T-helper 22 cell (primary cell): ENCODE measurements at regions not wholly inside any gene's neighbourhood (a gene's known extent, or its start where the extent isn't known, plus 50 kb on each side); places are given as distances from the start of the nearest gene placed in this dataset.

Experiments used
- DNase-seq: peaks from one replicate; pipeline ENCODE4 v3.0.0-alpha.2; 2020; ENCODE audit warnings: low read depth

DNA sequence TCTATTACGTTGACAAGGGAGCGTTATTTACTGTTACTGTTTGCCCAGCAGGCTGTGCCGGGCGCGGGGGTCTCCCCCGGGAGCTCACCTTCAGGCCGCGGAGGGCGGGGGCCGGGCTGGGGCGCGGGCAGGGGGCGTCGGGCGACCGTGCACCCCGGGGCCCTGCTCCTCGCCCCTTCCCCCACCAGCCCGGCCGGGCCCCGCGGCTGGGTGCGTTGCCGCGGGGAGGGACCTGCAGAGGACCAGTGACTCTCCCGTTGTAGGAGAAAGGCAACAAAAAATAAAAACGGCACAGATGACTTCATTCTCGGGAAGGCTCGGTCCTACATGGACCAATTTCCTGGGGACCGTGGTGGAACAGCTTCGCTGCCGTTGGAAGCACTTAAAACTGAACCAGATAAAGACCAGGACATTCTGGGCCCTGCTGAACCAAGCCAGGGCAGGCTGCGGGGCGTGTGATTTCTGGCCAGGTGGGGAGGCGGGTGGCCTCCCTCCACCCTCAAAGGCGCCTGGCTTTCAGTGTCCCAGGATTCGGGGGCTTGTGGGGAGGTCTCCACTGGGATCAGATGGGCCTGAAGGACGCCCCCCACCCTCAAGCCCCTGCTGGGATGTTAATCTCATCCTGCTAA is 57.4 kb downstream of the IGLL1 start:
- no peak for DNase-seq

- peak; percentile 24 for DNase-seq
Measured at GRCh38 chr22:23521441-23522113, 58.5 kb downstream of the IGLL1 start.

DNA sequence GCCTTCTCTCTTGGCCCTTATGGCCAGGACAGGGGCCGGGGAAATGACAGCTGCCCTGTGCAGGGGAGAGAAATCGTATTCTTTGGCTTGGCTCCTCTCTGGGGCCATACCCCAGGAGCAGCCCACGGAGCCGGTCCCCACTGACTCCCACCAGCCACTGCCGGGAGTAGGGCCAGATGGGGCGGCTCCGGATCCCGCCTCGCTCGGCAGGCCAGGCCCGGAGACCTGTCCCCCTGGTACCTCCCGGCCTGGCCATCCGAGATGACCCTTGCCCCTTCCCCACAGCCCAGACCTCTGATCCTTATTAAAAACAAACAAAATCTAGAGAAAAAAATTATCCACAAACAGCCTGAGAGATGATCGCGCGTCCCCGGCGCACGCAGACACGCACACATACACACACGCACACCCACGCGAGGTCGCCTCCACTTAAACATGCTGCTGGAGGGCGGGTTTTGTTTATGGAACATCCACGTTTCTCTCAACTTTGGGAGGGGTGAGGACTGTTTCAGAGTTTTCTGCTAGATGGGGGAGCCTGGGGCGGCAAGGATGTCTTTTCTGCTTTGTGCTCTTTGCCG is 59.1 kb downstream of the IGLL1 start:
- DNase-seq: no peak

GRCh38 chr22:23519442-23520157 is 60.5 kb downstream of the IGLL1 start:
- no peak for DNase-seq

DNA sequence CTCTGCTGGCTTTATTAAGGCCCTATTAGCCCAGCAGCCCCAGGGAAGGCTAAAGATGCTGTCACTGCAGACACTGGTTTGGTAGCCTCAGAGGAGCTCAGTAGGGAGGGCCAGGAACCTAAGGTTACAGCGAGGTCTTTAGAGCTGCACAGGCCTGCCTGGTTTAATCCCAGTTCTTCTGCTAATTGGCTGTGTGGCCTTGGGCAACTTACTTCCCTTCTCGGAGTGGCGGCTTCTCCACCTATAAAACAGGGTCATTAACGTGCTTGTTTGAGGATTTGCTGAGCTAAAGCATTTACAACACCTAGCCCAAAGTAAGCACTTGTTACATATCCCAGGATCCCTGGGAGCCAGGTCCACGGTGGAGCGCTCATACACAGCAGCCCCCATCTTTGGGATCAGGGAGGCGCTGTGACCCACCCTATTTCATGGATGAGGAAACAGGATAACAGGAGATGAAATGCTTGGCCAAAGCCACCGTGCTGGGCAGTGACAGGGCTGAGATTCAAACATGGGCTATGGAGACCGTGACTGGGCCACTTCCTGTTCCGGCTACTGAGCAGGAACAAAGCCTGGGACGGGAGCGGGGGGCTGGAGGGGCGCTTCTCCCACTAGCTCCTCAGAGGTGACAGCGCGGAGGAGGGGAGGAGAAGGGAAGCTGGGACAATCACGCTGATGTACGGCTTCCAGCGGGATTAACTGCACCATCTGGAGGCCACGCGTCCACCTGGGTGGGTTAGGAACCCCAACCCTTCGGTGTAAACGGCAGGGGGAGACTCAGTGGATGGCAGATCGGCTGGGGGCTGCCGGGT is 61.5 kb downstream of the IGLL1 start:
- DNase-seq: no peak

DNA sequence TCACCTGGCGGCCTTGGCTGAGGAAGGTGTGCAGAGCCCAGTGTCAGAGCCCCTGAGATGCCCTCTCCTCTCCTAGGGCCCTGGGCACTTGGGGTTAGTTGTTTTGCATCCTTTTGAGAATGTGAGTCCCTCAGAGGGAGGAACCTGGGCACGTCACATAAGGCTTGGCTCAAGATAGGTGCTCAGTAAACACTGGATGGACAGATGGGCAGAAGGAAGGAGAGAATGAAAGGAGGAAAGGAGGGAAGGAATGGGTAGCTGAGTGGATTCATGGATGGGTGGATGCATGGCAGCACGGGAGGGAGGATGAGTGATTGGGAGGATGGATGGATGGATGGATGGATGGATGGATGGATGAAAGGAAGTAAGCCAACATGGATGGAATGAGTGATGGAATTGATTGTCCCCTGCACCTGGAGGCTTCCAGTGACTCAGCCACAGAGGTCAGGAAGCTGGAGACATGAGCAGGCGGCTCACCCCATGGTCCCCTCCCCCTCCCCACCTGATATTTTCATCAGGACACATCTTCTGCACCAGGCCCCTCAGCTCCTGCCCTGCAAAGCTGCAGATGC is 62.2 kb downstream of the IGLL1 start:
- DNase-seq: no peak

GRCh38 chr22:23516304-23516703 is 63.8 kb downstream of the IGLL1 start:
- no peak for DNase-seq

GRCh38 chr22:23514322-23515038 is 65.6 kb downstream of the IGLL1 start:
- no peak for DNase-seq

DNA sequence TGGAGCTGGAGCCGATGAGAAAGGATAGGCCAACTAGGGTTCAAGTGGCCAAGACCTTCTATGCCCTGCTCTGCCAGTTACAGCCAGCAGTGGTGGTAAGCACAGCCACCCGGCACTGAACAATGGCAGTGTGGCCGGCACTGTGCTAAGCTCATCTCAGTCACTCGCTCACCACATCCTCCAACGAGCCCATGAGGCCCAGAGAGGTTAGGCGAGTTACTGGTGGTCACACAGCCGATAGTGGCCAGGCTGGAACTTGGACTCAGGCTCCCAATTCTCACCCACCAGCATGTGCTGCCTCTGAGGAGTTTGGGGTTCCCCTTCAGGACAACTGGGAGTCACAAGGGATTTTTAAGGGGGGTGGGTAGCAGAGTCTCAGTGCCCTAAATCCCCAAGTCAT is 66.4 kb downstream of the IGLL1 start:
- no peak for DNase-seq

DNA sequence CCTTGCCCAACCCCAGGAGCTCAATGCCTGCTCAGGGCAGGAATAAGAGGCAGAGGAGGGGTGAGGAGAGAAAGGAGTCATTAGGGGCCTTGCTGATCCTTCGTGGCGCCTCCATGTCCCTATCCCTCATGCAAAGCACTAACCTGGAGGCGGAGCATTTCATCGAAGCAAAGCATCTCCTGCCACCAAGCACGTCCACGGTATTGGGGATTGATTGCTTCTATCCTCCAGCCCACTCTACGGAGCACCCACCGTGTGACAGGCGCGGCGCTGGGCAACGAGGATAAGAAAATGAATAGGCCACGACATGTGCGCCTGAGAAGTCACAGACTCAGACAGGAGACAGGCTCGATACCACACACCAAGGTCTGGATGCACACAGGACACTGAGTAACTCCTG is 67.0 kb downstream of the IGLL1 start:
- no peak for DNase-seq

DNA sequence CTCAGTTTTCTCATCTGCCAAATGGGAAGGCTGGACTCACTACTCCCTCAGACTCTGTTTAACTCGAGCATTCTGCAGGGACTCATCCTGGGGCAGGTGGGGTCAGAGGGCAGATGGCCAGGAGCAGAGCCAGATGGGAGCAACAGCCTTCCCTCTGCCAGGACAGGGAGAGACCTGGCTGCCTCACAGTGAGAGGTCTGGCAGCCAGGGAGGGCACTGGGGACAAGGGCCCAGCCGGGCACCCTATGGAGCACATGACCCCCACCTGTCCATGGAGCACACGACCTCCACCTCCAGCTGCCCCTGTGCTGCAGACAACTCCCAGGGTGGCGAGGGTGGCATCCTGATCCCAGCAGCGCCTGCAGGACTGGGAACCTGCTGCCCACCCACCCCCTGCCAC is 67.4 kb downstream of the IGLL1 start:
- no peak for DNase-seq

- DNase-seq: no peak
Measured at GRCh38 chr22:23512348-23512705, 67.8 kb downstream of the IGLL1 start.

DNA sequence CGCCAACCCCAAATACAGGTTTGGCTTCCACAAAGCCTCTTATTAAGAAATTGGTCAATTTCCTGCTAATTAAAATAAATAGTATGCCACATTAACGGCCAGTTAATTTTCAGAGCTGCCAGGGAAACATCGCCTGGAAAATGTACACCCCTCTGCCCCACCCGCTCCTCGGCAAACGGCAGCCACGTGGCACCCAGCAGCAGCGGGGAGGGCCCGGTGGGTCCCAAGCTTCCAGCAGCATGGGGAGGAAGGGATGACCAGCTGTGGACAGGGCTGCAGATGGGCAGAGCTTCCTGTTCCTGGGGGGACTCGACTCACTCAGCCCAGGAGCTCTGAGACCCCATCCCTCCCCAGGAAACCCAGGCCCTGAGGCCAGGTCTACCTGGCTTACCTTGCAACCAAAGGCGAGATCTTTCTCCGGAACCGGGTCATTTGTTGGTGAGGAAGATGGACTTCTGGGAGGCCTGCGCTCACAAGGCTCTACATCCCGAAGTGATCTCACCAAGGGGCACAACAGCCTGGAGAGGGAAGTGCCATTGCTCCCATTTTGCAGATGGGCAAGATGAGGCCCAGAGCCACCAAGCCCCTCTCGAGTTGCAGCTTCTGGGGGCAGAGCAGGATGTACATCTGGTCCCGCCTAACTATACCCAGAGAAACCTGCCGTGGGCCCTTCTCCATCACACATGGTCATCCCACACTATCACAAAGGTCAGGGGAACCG is 68.3 kb downstream of the IGLL1 start:
- no peak for DNase-seq

- no peak for DNase-seq
Measured at GRCh38 chr22:23509571-23510302, 70.4 kb downstream of the IGLL1 start.

DNA sequence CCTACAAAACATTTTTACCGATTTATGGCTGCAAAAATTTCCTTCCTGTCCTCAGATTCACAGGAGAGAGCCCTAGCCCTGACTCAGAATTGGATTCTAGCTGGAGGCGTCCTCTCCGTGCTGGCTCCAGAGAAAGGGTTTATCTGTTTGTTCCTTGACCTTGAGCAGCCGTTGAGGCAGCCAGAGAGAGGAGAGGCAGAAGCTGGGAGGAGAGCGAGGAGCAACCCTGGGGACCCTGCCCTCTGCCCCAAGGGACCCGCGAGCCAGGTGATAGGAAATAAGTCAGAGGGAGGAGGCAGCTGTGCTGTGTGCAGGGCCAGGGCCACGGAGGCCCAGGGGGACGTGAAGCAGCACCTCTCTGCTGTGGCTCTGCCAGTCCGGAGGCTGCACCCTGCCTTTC is 75.6 kb downstream of the IGLL1 start:
- no peak for DNase-seq

GRCh38 chr22:23503736-23504440 is 76.2 kb downstream of the IGLL1 start:
- no peak for DNase-seq

DNA sequence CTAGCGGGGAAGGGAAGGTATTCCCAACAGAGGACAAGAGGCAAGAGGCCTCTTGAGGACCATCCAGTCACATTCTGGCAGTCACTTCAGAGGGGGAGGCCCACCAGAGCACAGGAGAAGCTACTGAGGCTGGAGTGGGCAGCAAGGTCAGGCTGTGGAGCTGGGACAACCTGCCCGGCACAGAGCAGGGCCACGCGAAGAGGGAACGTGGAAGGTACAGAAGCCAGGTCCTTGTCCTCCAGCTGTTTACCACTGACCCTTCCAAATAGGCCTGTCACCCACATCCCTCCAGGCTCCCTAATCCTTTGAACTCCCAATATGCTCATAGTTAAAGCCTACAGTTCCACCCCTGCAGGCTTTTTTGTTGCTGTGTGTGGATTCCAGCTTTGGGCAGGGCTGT is 76.9 kb downstream of the IGLL1 start:
- DNase-seq: no peak

DNA sequence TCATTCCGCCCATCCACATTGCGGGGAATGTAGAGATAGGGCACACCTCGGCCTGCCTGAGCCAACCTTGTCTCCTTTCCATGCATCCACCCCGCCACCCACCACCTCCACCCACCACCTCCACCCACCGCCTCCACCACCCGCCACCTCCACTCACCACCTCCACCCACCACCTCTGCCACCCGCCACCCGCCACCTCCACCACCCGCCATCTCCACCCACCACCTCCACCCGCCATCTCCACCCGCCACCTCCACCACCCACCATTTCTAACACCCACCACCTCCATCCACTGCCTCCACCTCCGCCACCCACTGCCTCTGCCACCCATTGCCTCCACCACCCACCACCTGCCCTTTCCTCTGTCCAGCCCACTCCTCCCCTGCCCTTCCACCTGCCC is 78.4 kb downstream of the IGLL1 start:
- DNase-seq: no peak

DNA sequence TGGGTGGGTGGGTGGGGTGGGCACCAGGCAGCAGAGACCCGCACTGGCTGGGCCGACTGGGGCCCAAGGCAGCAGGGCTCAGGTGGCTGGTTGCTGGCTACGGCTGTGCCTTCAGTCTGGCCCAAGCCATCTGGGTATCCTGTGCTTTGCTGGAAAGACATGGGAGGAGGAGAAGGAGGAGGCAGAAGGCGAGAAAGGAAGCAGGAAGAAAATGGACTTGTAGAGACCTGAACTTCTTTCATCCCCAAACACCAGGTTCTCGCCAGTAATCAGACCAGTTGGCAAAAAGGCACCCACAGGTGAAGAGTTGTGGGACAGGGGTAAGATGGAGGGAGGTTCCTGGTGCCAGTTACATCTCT is 78.8 kb downstream of the IGLL1 start:
- DNase-seq: no peak
